ENCODE measurements at regions not wholly inside any gene's neighbourhood (a gene's known extent, or its start where the extent isn't known, plus 50 kb on each side); places are given as distances from the start of the nearest gene placed in this dataset.

DNA sequence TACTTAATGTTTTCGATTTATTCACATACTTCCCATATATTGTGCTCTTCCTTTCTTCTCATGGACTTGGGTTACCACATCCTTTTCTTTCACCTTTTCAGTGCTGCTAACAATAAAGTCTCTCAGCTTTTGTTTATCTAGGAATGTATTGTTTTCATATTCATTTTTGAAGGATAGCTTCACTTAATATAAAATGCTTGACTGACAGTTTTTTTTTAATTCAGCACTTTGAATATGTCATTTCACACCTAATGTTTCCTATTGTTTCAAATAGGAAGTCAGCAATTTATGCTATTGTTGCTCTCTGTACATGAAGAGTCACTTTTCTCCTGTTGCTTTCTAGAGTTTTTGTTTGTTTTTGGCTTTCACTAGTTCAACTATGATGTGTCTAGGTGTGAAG lies 738.3 kb upstream of the STXBP6 start:
- no peaks in the 10 kb centered on the region for H3K4me1 ChIP-seq (ENCODE audit: control insufficient read depth in 1 of 2, low read depth in 2 of 2)
- no peak overlapping the region for H3K4me3 ChIP-seq
- H3K27ac ChIP-seq, result no peak overlapping the region
- no peaks in the 10 kb centered on the region for H3K27me3 ChIP-seq (replicated peaks; ENCODE audit: insufficient read depth)
- no peaks in the 10 kb centered on the region for H3K9me3 ChIP-seq
- ATAC-seq (ENCODE audit: insufficient number of reproducible peaks, low FRiP score, low read depth) (no peak), DNase-seq (ENCODE audit: low spot score) (no peak)
- TF ChIP-seq, protein P1, sequence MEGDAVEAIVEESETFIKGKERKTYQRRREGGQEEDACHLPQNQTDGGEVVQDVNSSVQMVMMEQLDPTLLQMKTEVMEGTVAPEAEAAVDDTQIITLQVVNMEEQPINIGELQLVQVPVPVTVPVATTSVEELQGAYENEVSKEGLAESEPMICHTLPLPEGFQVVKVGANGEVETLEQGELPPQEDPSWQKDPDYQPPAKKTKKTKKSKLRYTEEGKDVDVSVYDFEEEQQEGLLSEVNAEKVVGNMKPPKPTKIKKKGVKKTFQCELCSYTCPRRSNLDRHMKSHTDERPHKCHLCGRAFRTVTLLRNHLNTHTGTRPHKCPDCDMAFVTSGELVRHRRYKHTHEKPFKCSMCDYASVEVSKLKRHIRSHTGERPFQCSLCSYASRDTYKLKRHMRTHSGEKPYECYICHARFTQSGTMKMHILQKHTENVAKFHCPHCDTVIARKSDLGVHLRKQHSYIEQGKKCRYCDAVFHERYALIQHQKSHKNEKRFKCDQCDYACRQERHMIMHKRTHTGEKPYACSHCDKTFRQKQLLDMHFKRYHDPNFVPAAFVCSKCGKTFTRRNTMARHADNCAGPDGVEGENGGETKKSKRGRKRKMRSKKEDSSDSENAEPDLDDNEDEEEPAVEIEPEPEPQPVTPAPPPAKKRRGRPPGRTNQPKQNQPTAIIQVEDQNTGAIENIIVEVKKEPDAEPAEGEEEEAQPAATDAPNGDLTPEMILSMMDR (IDR thresholded peaks at IDR 0.05), result no peak
- no peaks in the 10 kb centered on the region for H3K36me3 ChIP-seq

DNA sequence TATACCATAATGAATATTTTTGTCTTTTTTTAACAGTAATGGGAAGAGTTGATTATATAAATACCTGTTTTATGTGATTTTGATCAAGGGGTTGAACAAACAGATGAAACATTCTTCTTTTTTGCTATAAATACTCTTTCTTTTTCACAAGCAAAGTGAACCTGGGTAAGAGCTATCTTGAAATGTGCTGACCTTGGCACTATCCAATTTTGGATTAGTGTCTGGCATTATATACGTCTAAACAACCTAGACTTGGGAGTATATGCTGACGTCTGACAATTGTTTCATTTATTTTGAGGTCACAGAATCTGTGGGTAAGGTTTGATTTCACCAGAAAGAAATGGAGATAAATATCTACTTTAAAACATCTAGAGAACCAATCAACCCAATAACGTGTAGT lies 716.0 kb upstream of the STXBP6 start:
- H3K36me3 ChIP-seq, result no peaks in the 10 kb centered on the region
- no peak for DNase-seq (ENCODE audit: low spot score)
- no peak for ATAC-seq (ENCODE audit: insufficient number of reproducible peaks, low FRiP score, low read depth)
- no peak overlapping the region for H3K27ac ChIP-seq
- H3K9me3 ChIP-seq, result no peaks in the 10 kb centered on the region
- H3K27me3 ChIP-seq (replicated peaks; ENCODE audit: insufficient read depth), result no peaks in the 10 kb centered on the region
- no peak overlapping the region for H3K4me3 ChIP-seq
- TF ChIP-seq, protein P1 (IDR thresholded peaks at IDR 0.05), result no peak
- no peaks in the 10 kb centered on the region for H3K4me1 ChIP-seq (ENCODE audit: control insufficient read depth in 1 of 2, low read depth in 2 of 2)

DNA sequence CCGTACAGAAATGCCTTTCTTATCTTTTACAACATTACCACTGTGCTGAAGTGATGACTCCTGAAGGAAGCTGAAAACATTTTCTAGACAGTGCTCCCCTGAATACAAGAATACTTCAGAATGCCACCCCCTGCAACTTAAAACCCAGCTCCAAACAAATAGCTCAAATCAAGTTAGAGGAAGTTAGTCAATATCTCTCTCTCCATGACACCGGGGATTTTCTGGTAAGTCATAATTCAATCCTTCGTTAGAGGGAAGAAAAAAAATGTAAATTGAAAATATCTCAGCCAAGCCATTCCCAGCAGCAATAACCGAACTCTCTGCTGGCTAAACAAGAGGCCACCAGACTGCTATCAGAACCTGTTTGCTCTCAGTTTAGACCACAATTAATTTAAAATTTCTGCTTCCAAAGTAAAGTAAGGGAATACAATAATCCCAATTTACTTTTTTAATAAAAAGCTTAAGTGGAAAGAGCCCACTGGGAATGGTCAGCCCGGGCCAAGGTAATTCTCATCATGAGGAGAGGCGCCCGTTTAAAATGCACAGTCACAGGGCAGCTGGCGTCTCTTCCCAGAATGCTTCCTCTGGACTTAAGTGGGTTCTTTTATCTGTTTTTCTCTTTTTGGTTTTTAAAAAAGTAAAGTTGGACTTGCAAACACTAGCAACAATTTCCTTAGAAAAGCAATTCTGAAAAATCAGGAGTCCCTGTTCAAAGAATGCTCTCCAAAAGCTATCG lies 710.1 kb upstream of the STXBP6 start:
- no peak overlapping the region for H3K4me3 ChIP-seq
- no peak for ATAC-seq (ENCODE audit: insufficient number of reproducible peaks, low FRiP score, low read depth)
- no peaks in the 10 kb centered on the region for H3K4me1 ChIP-seq (ENCODE audit: control insufficient read depth in 1 of 2, low read depth in 2 of 2)
- H3K9me3 ChIP-seq, result no peaks in the 10 kb centered on the region
- DNase-seq (ENCODE audit: low spot score), result no peak
- H3K27me3 ChIP-seq (replicated peaks; ENCODE audit: insufficient read depth), result no peaks in the 10 kb centered on the region
- TF ChIP-seq, protein P1 (IDR thresholded peaks at IDR 0.05), result no peak
- no peaks in the 10 kb centered on the region for H3K36me3 ChIP-seq
- H3K27ac ChIP-seq, result no peak overlapping the region

- Histone ChIP-seq H3K27ac (no peak overlapping the region), H3K4me1 (ENCODE audit: control insufficient read depth in 1 of 2, low read depth in 2 of 2) (no peaks in the 10 kb centered on the region), H3K27me3 (replicated peaks; ENCODE audit: insufficient read depth) (no peaks in the 10 kb centered on the region), H3K9me3 (no peaks in the 10 kb centered on the region), H3K36me3 (no peaks in the 10 kb centered on the region), H3K4me3 (no peak overlapping the region)
- ATAC-seq (ENCODE audit: insufficient number of reproducible peaks, low FRiP score, low read depth) (no peak), DNase-seq (ENCODE audit: low spot score) (no peak)
- TF ChIP-seq, protein P1 (IDR thresholded peaks at IDR 0.05), result no peak
Observed at GRCh38 chr14:25759256-25759655, 709.3 kb upstream of the STXBP6 start.

DNA sequence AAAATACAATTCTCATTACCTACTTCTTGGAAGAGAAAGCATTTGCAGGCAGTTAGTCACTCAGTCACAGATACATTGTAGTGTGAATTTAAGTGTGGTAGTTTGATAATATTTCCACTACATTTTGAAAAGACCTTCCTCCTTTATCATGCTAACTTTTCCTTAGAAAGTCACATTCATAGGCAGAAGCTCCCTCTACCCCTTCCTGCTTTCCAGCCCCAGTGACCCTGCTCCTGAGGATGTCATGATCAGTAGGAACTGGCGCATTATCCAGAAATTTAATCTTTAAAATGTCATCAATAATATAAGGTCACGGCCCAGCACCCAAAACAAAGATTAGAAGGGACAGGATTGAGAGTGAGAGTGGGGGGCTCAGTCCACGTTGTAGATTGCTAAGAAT lies 707.4 kb upstream of the STXBP6 start:
- no peak for ATAC-seq (ENCODE audit: insufficient number of reproducible peaks, low FRiP score, low read depth)
- TF ChIP-seq, protein P1 (IDR thresholded peaks at IDR 0.05), result no peak
- H3K4me3 ChIP-seq, result no peak overlapping the region
- H3K27ac ChIP-seq, result no peak overlapping the region
- no peaks in the 10 kb centered on the region for H3K36me3 ChIP-seq
- DNase-seq (ENCODE audit: low spot score), result no peak
- H3K4me1 ChIP-seq (ENCODE audit: control insufficient read depth in 1 of 2, low read depth in 2 of 2), result no peaks in the 10 kb centered on the region
- no peaks in the 10 kb centered on the region for H3K27me3 ChIP-seq (replicated peaks; ENCODE audit: insufficient read depth)
- H3K9me3 ChIP-seq, result no peaks in the 10 kb centered on the region
